NT2/D1 (cell line): ENCODE measurements at regions not wholly inside any gene's neighbourhood (a gene's known extent, or its start where the extent isn't known, plus 50 kb on each side); places are given as distances from the start of the nearest gene placed in this dataset.

Source experiments
- SUZ12 ChIP-seq: IDR thresholded peaks from 2 replicates; pipeline ENCODE4 v1.6.1; 2011; ENCODE audit not compliant: insufficient read length, insufficient read depth; ENCODE audit errors: extremely low read depth
- YY1 ChIP-seq: IDR thresholded peaks from 2 replicates; pipeline ENCODE4 v1.6.1; 2011; ENCODE audit not compliant: insufficient read length, insufficient read depth

GRCh38 chr2:64352292-64352691 lies 101.7 kb upstream of the LGALSL start:
- TF ChIP-seq SUZ12 (no peak), YY1 (no peak)
